LNCaP clone FGC (cell line): ENCODE measurements at regions not wholly inside any gene's neighbourhood (a gene's known extent, or its start where the extent isn't known, plus 50 kb on each side); places are given as distances from the start of the nearest gene placed in this dataset.
"Not testable (repeated sequence)": the region's sequence is repeated elsewhere in the genome, so short reads cannot be mapped to it uniquely, and the experiment has no call there.

Experiments used
- DNase-seq: peaks from one replicate; pipeline ENCODE4 v3.0.0-alpha.2; 2011; ENCODE audit warnings: low read depth
- H3K4me3 ChIP-seq: 2 replicates; pipeline ENCODE4 v1.5.1; 2011; ENCODE audit warnings: mild to moderate bottlenecking, low read depth, low read length, control low read depth
- TF ChIP-seq, protein P1 (sequence below): IDR thresholded peaks from 2 replicates; pipeline ENCODE4 v1.5.1; 2012; ENCODE audit warnings: mild to moderate bottlenecking; ENCODE audit not compliant: control insufficient read depth, insufficient read depth; ENCODE audit errors: extremely low read depth

DNA sequence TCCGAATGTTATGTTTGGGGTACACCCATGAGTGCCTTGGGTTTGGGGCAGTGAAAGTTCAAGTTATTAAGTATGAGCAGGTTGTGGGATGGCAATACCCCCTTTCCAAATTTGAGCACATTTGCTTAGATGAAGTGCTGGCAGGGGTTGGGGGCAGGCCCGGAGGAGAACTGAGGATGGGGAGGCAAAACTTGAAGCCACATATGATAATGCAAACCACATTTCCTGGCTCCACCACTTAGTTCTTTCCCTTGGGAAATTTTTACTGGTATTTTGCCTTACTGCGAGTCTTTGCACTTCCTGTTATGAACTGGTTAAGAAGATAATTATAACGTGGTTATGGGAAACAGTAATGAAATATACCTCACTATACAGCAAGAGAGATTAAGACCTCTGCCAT is 336.0 kb upstream of the ONECUT1 start:
- TF ChIP-seq, protein P1, sequence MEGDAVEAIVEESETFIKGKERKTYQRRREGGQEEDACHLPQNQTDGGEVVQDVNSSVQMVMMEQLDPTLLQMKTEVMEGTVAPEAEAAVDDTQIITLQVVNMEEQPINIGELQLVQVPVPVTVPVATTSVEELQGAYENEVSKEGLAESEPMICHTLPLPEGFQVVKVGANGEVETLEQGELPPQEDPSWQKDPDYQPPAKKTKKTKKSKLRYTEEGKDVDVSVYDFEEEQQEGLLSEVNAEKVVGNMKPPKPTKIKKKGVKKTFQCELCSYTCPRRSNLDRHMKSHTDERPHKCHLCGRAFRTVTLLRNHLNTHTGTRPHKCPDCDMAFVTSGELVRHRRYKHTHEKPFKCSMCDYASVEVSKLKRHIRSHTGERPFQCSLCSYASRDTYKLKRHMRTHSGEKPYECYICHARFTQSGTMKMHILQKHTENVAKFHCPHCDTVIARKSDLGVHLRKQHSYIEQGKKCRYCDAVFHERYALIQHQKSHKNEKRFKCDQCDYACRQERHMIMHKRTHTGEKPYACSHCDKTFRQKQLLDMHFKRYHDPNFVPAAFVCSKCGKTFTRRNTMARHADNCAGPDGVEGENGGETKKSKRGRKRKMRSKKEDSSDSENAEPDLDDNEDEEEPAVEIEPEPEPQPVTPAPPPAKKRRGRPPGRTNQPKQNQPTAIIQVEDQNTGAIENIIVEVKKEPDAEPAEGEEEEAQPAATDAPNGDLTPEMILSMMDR, result no peak
- H3K4me3 ChIP-seq, result no peak overlapping the region
- no peak for DNase-seq

DNA sequence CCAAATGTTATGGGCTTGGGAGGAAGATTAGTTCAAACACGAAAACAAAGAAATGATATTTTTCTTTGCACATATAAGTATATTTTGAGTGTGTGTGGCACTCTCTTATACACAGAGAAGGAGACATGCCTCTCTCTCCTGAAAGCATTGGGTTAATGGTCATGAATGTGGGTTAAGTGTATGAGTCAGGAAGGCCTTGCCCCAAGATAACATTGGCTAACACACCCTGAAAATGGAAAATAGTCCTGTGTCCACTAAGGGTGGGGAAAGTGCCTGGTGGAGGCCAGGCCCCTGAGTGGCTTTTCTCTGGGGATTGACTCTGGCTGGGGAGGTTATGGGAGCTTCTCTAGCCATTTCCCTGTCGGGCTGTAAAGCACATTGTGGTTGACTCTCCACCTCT is 332.7 kb upstream of the ONECUT1 start:
- H3K4me3 ChIP-seq, result no peak overlapping the region
- DNase-seq, result no peak
- TF ChIP-seq, protein P1, result no peak

DNA sequence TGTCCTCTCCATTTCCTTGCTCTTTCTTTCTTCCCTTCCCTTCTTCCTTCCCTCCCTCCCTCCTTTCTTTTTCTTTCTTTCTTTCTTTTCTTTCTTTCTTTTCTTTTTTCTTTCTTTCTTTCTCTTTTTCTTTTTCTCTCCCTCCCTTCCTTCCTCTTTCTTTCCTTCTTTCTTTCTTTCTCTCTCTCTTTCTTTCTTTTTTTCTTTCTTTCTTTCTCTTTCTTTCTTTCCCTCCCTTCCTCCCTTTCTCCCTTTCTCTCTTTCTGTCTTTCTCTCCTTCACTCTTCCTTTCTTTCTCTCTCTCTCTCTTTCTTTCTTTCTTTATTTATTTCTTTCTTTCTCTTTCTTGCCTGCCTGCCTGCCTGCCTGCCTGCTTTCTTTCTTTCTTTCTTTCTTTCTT is 326.8 kb upstream of the ONECUT1 start:
- DNase-seq, result not testable (repeated sequence)

DNA sequence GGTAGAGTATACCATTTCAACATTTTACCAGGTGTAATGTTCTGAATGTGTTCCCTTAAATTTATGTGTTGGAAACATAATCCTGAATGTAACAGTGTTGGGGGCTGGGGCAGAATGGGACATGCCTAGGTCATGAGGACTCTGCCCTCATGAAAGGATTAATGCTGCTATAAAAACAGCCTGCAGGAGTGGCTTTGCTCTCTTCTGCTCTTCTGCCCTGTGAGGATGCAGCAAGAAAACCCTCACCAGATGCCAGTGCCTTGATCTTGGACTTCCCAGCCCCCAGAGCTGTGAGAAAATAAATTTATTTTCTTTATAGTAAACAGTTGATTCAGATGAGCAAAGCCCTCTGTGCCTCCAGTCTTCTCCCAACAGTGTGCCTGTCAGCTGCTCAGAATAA is 326.0 kb upstream of the ONECUT1 start:
- no peak for DNase-seq
- no peak overlapping the region for H3K4me3 ChIP-seq
- TF ChIP-seq, protein P1, result no peak

More for the DNA sequence above, 326.8 kb upstream of the ONECUT1 start:
- H3K4me3 ChIP-seq, result not testable (repeated sequence)

DNA sequence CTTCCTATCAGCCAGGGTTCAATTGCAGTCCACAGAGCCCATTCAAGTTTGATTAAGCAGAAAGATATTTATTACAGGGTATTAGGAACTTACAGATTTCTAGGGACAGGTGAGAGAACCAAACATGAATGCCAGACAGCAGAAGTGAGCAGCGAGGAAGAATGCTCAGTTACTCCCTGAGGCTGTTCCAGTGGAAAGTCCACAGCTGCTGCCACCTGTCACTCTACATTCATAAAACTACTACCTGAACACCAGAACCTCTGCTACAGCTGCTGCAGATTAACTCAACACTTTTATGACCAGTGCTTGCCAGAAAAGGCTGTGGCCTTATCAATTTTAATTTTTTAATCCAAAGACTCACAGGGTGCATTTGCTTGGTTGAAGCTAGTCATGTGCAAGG is 325.4 kb upstream of the ONECUT1 start:
- TF ChIP-seq, protein P1, result no peak
- H3K4me3 ChIP-seq, result no peak overlapping the region
- DNase-seq, result no peak

DNA sequence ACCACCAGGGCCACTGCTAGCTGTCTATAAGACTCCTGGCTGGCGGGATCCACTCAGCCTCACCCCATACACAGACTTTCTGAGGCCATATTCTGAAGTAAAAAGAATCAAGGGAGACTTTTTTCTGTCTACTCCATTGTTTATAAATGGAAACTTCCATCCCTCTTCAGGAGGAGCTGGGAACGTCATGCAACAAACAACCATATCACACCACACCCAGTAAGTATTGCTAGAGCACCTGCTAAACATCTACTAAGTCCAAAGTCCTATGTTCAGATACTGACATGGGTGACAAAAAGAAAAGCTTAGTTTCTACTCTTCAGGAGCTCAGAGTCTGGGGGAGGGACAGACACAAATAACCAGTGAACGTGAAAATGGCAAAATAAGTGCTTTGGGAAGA is 324.8 kb upstream of the ONECUT1 start:
- TF ChIP-seq, protein P1, result no peak
- H3K4me3 ChIP-seq, result no peak overlapping the region
- no peak for DNase-seq

DNA sequence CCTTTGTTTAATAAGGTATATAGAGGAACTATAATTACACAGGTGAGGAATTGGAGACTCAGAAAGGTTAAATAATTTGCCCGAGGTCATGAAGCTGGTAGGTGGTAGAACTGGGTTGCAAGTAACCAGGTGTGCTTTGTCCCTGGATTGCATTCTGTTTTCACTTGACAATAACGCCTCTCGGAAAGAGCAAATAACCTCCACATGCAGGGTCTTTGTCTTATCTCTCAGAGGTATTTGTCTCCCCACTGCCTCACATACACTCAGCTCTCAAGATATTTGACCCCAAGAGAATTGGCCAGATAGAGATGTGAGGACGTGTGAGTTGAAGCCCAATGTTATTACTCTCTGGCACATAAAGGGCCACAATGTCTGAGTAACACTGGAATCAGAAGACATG is 320.9 kb upstream of the ONECUT1 start:
- TF ChIP-seq, protein P1, result no peak

DNA sequence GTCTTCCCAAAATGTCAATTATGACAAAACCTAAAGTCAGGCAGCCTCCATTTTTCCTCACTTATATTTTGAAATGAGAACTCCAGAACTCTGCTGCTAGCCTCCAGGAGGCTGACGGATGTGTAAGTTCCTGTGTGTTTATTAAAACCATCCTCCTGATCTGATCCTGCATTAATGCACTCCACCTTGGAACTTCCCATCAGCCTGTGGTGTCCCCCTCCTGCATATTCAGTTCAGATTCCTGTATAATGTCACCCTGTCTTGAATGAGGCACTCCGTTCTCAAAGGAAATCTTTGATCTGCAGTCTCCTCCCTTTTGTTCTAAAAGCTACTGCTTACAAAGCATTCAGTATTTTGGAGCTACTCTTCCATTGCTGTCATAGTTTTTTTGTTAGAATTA is 318.2 kb upstream of the ONECUT1 start:
- no peak for DNase-seq
- TF ChIP-seq, protein P1, result no peak
- no peak overlapping the region for H3K4me3 ChIP-seq

More for the DNA sequence above, 320.9 kb upstream of the ONECUT1 start:
- no peak overlapping the region for H3K4me3 ChIP-seq
- no peak for DNase-seq
